ENCODE measurements at regions not wholly inside any gene's neighbourhood (a gene's known extent, or its start where the extent isn't known, plus 50 kb on each side); places are given as distances from the start of the nearest gene placed in this dataset.

GRCh38 chr2:3102922-3103569, 274.6 kb downstream of the EIPR1 start:
- no peak for DNase-seq
- ATAC-seq (ENCODE audit: poor library complexity), result no peak
- intact Hi-C loops (cut with DNase I), result no loop called here

DNA sequence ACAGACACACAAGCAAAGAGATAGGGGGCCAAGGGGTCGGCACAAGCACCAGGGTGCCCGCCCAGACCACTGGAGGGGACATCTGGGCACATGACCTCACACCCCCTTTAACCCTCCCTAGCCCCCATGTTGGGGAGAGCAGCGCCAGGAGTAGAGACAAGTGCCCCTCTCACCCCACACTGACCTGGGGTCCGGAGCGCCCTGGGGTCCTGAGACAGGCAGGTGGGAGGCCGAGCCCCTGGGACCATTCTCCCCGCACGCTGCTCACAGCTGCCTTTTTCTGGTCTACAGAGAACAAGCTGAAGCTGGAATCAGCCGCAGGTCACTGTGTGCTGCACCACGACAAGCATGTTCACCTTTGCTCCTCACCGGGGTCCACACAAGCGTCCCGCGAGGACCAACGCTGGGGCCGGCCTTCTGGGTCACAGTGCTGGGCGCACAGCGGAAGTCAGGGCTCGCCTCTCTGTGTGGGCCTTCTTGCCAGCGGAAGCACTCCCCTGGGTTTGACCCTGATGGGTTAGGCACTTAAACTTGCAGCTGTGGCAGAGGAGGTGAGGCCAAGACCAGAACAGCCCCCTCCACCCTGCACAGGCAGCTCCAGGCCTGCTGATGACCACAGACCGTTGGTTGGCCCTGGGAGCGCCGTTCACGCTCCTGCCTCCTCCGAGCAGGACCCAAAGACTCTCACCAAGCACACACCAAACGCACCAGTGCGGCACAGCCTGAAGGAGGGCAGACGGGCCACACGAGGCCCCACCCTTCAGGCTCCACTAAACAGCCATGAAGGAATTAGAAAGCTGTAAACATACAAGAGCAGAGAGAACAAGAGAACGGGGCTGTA, 275.3 kb downstream of the EIPR1 start:
- intact Hi-C loops (cut with DNase I), result no loop called here
- no peak for DNase-seq
- ATAC-seq (ENCODE audit: poor library complexity), result no peak

GRCh38 chr2:3101016-3101942, 276.3 kb downstream of the EIPR1 start:
- DNase-seq (no peak), ATAC-seq (ENCODE audit: poor library complexity) (no peak)
- intact Hi-C loops (cut with DNase I), result no loop called here

DNA sequence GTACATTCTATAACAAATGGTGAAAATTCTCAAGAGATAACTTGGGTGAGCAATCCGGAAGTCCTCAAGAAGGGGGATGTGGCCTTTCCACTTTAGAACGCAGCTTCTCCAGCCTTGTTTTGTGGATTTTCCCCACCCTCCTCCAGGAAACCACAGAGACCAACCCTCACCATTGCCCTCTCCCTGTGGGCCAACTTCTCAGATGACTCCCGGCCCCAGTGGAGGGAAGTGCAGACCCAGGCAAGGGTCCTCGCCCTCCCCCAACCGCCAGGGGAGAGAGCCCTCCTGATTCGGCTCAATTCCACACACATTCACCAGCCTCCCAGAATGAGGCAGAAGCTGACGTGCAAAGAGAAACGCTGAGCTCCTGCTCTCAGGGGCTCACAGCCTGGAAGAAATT, 277.2 kb downstream of the EIPR1 start:
- ATAC-seq (ENCODE audit: poor library complexity), result no peak
- no peak for DNase-seq
- intact Hi-C loops (cut with DNase I), result no loop called here

- ATAC-seq (ENCODE audit: poor library complexity) (no peak), DNase-seq (no peak)
- intact Hi-C loops (cut with DNase I), result no loop called here
These were observed 277.8 kb downstream of the EIPR1 start for GRCh38 chr2:3099860-3100234.

GRCh38 chr2:3099145-3099859, 278.3 kb downstream of the EIPR1 start:
- intact Hi-C loops (cut with DNase I), result no loop called here
- no peak for DNase-seq
- ATAC-seq (ENCODE audit: poor library complexity), result no peak

DNA sequence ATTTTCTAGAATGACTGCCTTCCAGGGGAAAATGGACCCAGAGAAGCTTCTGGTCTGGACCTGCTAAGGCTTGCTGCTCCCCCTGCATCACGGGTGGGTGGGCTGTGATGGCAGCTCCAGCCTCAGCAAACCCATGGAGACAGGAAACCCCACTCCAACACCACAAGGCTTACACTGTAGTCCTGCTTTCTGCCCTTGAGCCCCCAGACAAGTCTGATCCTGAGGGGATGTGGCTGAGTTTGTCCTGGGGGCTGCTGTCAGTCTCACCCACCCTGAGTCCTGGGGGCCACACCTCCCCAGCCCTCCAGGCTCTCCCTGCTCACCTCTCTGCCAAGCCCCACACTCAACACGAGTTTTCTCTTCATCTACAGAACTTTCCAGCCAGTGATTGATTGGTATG, 279.4 kb downstream of the EIPR1 start:
- intact Hi-C loops (cut with DNase I), result no loop called here

DNA sequence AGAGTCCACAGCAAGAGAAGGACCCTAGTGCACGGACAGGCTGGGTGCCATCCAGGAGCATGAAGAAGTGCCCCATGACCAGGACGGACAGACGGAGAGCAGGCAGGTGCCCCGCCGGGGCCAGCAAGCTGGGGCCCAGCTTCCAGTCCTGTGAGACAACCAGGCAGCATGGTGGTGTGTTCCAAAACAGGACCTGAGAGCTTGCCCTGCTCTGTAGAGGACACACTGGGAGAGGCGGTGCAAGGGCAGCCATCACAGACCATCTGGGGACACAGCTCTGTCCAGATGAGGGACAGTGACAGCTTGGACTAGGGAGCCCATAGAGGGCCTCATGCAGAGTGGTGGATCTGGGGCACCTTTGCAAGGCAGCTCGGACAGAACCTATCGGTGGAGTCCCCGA, 279.8 kb downstream of the EIPR1 start:
- no peak for DNase-seq
- intact Hi-C loops (cut with DNase I), result no loop called here
- ATAC-seq (ENCODE audit: poor library complexity), result no peak

More for the DNA sequence above, 279.4 kb downstream of the EIPR1 start:
- ATAC-seq (ENCODE audit: poor library complexity) (no peak), DNase-seq (no peak)

GRCh38 chr2:3094999-3095958, 282.3 kb downstream of the EIPR1 start:
- ATAC-seq (ENCODE audit: poor library complexity), result no peak
- no peak for DNase-seq
- intact Hi-C loops (cut with DNase I), result no loop called here

DNA sequence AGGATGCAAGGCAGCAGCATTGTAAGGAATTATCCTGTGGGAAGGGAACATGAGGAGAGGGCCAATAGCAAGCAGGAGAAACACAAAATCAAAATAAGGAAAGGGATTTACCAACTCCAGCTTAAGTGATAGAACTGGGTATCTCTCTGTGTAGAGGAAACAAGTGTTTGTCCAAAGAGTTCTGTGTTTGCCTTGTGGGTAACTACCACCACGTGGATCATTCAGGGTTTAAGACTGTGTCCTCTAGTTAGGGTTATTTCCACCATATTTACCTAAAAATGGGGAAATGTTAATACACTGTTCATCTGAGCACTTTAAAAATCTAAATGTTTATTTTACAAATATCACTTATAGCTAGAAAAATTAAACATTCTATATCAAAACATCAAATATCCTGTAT, 283.3 kb downstream of the EIPR1 start:
- intact Hi-C loops (cut with DNase I), result no loop called here
- no peak for ATAC-seq (ENCODE audit: poor library complexity)

DNA sequence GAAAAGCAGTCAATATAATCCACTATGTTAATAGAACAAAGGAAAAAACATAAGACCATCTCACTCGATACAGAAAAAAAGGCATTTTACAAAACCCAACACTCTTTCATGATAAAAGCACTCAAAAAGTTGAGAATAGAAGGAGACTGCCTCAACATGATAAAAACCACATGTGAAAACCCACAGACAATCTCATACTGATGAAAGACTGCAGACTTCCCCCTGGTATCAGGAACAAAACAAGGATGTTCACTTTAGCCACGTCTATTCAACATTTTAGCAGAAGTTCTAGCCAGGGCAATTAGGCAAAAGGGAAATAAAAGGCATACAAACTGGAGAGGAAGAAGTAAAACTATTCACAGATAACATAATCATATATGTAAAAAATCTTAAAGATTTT, 285.9 kb downstream of the EIPR1 start:
- intact Hi-C loops (cut with DNase I), result no loop called here
- ATAC-seq (ENCODE audit: poor library complexity) (no peak), DNase-seq (no peak)

More for the DNA sequence above, 283.3 kb downstream of the EIPR1 start:
- no peak for DNase-seq

- ATAC-seq (ENCODE audit: poor library complexity) (no peak), DNase-seq (no peak)
- intact Hi-C loops (cut with DNase I), result no loop called here
These were observed 294.9 kb downstream of the EIPR1 start for GRCh38 chr2:3082705-3083104.

DNA sequence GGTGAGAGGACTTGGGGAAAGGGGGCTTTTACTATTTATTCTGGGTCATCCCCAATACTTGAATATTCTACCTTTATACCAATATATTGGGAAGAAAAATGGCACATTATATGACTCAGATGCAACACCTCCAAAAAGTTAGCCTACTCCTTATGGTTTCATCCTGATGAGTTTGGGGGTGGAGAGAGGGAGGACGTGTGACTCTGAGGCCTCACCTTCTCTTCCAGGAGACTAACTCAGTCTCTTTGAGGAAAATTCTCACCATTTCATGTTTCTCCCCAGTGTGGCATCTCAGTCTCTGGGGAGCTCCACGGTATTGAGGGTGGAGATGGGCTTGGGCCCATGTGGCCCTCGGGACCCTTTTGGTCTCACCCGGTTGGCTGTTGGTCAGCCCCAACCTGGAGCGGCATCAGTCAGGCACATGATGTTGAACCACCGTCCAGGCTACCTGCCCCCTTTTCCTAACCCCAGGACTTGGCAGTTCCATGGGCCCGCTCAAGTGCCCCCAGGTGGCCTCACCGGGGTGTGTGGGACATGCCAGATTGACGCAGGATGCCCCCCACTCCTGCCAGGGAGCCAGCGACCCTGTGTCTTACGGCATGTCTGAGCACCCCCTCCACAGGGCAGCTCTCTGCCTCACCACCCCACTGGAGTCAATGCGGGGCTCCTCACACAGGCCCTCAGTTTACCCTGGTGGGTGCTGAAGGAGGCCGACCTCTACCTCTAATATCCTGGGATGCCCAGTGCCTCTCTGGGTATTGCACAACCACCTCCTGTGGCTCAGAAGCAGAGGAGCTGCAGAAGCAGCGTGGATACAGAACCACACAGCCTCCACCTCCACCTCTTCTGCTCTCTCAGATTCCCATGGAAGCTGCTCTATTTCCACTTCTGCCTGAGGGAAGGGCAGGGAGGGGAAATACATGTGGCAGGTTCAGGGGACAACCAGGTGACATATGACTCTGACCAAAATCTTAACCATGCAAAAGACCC, 297.4 kb downstream of the EIPR1 start:
- intact Hi-C loops (cut with DNase I), result no loop called here
- DNase-seq (no peak), ATAC-seq (ENCODE audit: poor library complexity) (no peak)

DNA sequence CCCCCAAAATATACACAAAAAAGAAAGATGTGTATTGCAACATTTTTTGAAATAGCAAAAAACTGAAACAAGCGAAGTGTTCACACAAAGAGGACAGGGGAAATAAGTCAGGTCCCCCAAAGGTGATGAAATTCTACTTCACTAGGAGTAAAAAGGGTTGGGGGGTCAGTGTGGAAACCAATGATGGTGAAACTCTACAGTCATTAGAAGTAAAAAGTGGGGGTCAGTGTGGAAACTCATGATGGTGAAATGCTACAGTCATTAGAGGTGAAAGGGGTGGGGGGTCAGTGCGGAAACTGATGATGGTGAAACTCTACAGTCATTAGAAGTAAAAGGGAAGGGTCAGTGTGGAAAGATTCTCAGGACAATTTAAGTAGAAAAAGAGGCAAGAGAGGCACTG, 298.2 kb downstream of the EIPR1 start:
- DNase-seq, result no peak
- no peak for ATAC-seq (ENCODE audit: poor library complexity)
- intact Hi-C loops (cut with DNase I), result no loop called here

- intact Hi-C loops (cut with DNase I), result no loop called here
- no peak for DNase-seq
- no peak for ATAC-seq (ENCODE audit: poor library complexity)
These were observed 298.9 kb downstream of the EIPR1 start for GRCh38 chr2:3078684-3079083.

GRCh38 chr2:3076848-3077642, 300.6 kb downstream of the EIPR1 start:
- ATAC-seq (ENCODE audit: poor library complexity) (no peak), DNase-seq (no peak)
- intact Hi-C loops (cut with DNase I), result no loop called here
